ENCODE measurements at regions not wholly inside any gene's neighbourhood (a gene's known extent, or its start where the extent isn't known, plus 50 kb on each side); places are given as distances from the start of the nearest gene placed in this dataset.
"Not testable (repeated sequence)": the region's sequence is repeated elsewhere in the genome, so short reads cannot be mapped to it uniquely, and the experiment has no call there.

- DNase-seq (ENCODE audit: low spot score); ATAC-seq: not testable (repeated sequence)
Observed at GRCh38 chr1:120465900-120466299, 51.1 kb downstream of the NBPF8 start.

GRCh38 chr1:120477663-120478062, 62.8 kb downstream of the NBPF8 start:
- not testable (repeated sequence) for DNase-seq (ENCODE audit: low spot score); ATAC-seq

GRCh38 chr1:120478400-120478799, 63.6 kb downstream of the NBPF8 start:
- not testable (repeated sequence) for ATAC-seq; DNase-seq (ENCODE audit: low spot score)

GRCh38 chr1:120487542-120487941, 72.7 kb downstream of the NBPF8 start:
- not testable (repeated sequence) for DNase-seq (ENCODE audit: low spot score); ATAC-seq

GRCh38 chr1:120489217-120489616, 74.4 kb downstream of the NBPF8 start:
- not testable (repeated sequence) for ATAC-seq; DNase-seq (ENCODE audit: low spot score)

GRCh38 chr1:120497145-120497544, 82.3 kb downstream of the NBPF8 start:
- DNase-seq (ENCODE audit: low spot score): not testable (repeated sequence)
- ATAC-seq: peak; percentile 33

- not testable (repeated sequence) for ATAC-seq; DNase-seq (ENCODE audit: low spot score)
Observed at GRCh38 chr1:120503284-120503683, 88.4 kb downstream of the NBPF8 start.

- DNase-seq (ENCODE audit: low spot score); ATAC-seq: not testable (repeated sequence)
Observed at GRCh38 chr1:120506352-120506751, 91.5 kb downstream of the NBPF8 start.

GRCh38 chr1:120508351-120508750, 93.5 kb downstream of the NBPF8 start:
- not testable (repeated sequence) for DNase-seq (ENCODE audit: low spot score); ATAC-seq

GRCh38 chr1:120509258-120509657, 94.4 kb downstream of the NBPF8 start:
- not testable (repeated sequence) for ATAC-seq; DNase-seq (ENCODE audit: low spot score)

- not testable (repeated sequence) for DNase-seq (ENCODE audit: low spot score)
Observed at GRCh38 chr1:120513099-120513498, 98.3 kb downstream of the NBPF8 start.

GRCh38 chr1:120513531-120513930, 98.7 kb downstream of the NBPF8 start:
- peak; percentile 76 for ATAC-seq
- DNase-seq (ENCODE audit: low spot score): not testable (repeated sequence)

More at GRCh38 chr1:120513099-120513498, 98.3 kb downstream of the NBPF8 start:
- ATAC-seq: peak; percentile 73

GRCh38 chr1:120519196-120519595, 104.4 kb downstream of the NBPF8 start:
- ATAC-seq; DNase-seq (ENCODE audit: low spot score): not testable (repeated sequence)

GRCh38 chr1:120524416-120524815, 109.6 kb downstream of the NBPF8 start:
- DNase-seq (ENCODE audit: low spot score); ATAC-seq: not testable (repeated sequence)

- ATAC-seq: peak; percentile 32
- DNase-seq (ENCODE audit: low spot score): not testable (repeated sequence)
Observed at GRCh38 chr1:120525386-120525785, 110.6 kb downstream of the NBPF8 start.

GRCh38 chr1:120529475-120530089, 114.7 kb downstream of the NBPF8 start:
- DNase-seq (ENCODE audit: low spot score); ATAC-seq: not testable (repeated sequence)

GRCh38 chr1:120531455-120531854, 116.6 kb downstream of the NBPF8 start:
- ATAC-seq: peak; percentile 83
- DNase-seq (ENCODE audit: low spot score): not testable (repeated sequence)

GRCh38 chr1:120534361-120535047, 119.7 kb downstream of the NBPF8 start:
- not testable (repeated sequence) for ATAC-seq; DNase-seq (ENCODE audit: low spot score)

- not testable (repeated sequence) for DNase-seq (ENCODE audit: low spot score); ATAC-seq
Observed at GRCh38 chr1:120535052-120535451, 120.2 kb downstream of the NBPF8 start.

GRCh38 chr1:120541394-120541793, 126.6 kb downstream of the NBPF8 start:
- ATAC-seq: not testable (repeated sequence)

GRCh38 chr1:120542365-120542764, 127.5 kb downstream of the NBPF8 start:
- DNase-seq (ENCODE audit: low spot score); ATAC-seq: not testable (repeated sequence)

More at GRCh38 chr1:120541394-120541793, 126.6 kb downstream of the NBPF8 start:
- not testable (repeated sequence) for DNase-seq (ENCODE audit: low spot score)

GRCh38 chr1:120542940-120543339, 128.1 kb downstream of the NBPF8 start:
- ATAC-seq; DNase-seq (ENCODE audit: low spot score): not testable (repeated sequence)
